Stimulated activated effector memory CD8-positive, alpha-beta T cell treated with anti-CD3 and anti-CD28 coated beads, Interleukin-12 subunit alpha, Interleukin-12 subunit beta, amount 100 ng/mL, for 72 hours (primary cell): ENCODE measurements at regions not wholly inside any gene's neighbourhood (a gene's known extent, or its start where the extent isn't known, plus 50 kb on each side); places are given as distances from the start of the nearest gene placed in this dataset.

ENCODE experiments used
- ATAC-seq: fragments of 150-1000 bp; cut with Tn5 transposase; 2 replicates; pipeline ENCODE4 v1.10.0; 2021
- DNase-seq, 2 donors: peaks; one replicate each; pipeline ENCODE4 v3.0.0; 2021 to 2022; ENCODE audit warnings: low spot score in 2 of 2
- H3K27ac Mint-ChIP-seq: one replicate; pipeline ENCODE4 v1.8.0; 2022; ENCODE audit warnings: mild to moderate bottlenecking, mixed read lengths
- H3K36me3 Mint-ChIP-seq: one replicate; pipeline ENCODE4 v1.8.0; 2022; ENCODE audit warnings: mild to moderate bottlenecking, mixed read lengths
- H3K4me1 Mint-ChIP-seq: one replicate; pipeline ENCODE4 v1.8.0; 2022; ENCODE audit warnings: mixed read lengths
- H3K4me3 Mint-ChIP-seq: one replicate; pipeline ENCODE4 v1.8.0; 2022; ENCODE audit warnings: mild to moderate bottlenecking, mixed read lengths
- H3K9me3 Mint-ChIP-seq: one replicate; pipeline ENCODE4 v1.8.0; 2022; ENCODE audit warnings: mixed read lengths

DNA sequence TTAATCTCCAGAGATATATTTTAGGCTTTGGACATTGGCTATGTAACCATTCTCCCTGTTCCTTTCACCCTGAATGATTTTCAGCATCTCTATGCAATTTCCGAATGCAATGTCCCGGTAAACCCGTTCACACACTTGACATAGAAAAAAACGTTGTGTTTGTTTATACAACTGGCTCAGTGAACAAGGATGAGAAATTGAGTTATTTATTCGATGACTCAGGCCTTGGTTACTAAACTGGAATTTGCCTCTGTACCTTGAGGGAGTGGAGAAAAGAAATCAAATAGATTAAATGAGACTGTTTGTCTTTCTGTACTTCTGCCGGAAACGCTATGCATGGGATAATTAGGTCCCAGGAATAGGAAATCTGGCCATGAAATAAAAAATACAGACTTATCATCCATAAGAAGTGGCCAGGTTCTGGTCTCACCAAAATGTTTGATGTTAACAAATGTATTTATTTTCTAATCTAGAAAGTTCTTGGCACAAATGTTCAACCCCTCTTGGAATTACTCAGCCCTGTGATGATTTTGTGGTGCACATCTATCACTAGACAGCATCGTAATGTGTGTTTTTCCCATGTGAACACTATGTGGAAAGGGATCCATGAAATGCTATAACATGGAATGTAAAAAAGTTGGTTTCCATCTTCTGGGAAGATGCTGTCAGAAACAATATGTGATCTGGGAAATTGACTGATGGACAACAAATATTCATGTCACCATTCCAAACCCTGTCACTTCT lies 253.9 kb downstream of the DUSP10 start:
- ATAC-seq (no peak), DNase-seq (no peak)
- H3K4me1 Mint-ChIP-seq, result no peaks in the 10 kb centered on the region
- H3K9me3 Mint-ChIP-seq, result no peaks in the 10 kb centered on the region
- H3K27ac Mint-ChIP-seq, result no peak overlapping the region
- no peak overlapping the region for H3K4me3 Mint-ChIP-seq
- no peaks in the 10 kb centered on the region for H3K36me3 Mint-ChIP-seq

GRCh38 chr1:221488550-221488949 lies 253.3 kb downstream of the DUSP10 start:
- no peak overlapping the region for H3K4me3 Mint-ChIP-seq
- H3K36me3 Mint-ChIP-seq, result no peaks in the 10 kb centered on the region
- no peak overlapping the region for H3K27ac Mint-ChIP-seq
- ATAC-seq (no peak), DNase-seq (no peak)
- no peaks in the 10 kb centered on the region for H3K9me3 Mint-ChIP-seq
- no peaks in the 10 kb centered on the region for H3K4me1 Mint-ChIP-seq

GRCh38 chr1:221494670-221495069 lies 247.2 kb downstream of the DUSP10 start:
- Mint-ChIP-seq H3K4me3 (no peak overlapping the region), H3K9me3 (no peaks in the 10 kb centered on the region), H3K27ac (no peak overlapping the region), H3K4me1 (no peaks in the 10 kb centered on the region), H3K36me3 (no peaks in the 10 kb centered on the region)
- no peak for ATAC-seq
- DNase-seq, result no peak

DNA sequence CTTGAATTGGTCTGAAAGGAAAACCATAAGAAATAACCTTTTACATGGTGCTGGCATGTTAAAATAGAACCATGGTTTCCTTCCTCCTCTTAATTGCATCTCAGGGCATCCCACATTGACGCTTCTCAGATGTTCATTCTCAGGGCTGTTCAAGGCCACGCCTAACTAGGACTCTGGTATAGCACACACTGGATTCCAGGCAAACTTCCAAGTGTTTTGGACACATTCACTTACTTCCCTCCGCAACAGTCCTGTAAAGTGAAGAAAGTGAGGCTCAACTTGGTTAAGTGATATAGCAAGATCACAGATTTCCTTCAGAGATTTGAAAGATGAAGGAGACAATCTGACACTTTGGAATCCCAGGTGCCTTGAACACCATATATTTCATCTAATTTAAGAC lies 244.8 kb downstream of the DUSP10 start:
- Mint-ChIP-seq H3K36me3 (no peaks in the 10 kb centered on the region), H3K9me3 (no peaks in the 10 kb centered on the region), H3K4me1 (no peaks in the 10 kb centered on the region), H3K4me3 (no peak overlapping the region), H3K27ac (no peak overlapping the region)
- no peak for DNase-seq
- no peak for ATAC-seq

- Mint-ChIP-seq H3K4me3 (no peak overlapping the region), H3K9me3 (peaks cover 9% of the 10 kb centered on the region), H3K27ac (no peak overlapping the region), H3K4me1 (no peaks in the 10 kb centered on the region), H3K36me3 (no peaks in the 10 kb centered on the region)
- no peak for ATAC-seq
- no peak for DNase-seq
Measured at GRCh38 chr1:221503268-221503667, 238.6 kb downstream of the DUSP10 start.

DNA sequence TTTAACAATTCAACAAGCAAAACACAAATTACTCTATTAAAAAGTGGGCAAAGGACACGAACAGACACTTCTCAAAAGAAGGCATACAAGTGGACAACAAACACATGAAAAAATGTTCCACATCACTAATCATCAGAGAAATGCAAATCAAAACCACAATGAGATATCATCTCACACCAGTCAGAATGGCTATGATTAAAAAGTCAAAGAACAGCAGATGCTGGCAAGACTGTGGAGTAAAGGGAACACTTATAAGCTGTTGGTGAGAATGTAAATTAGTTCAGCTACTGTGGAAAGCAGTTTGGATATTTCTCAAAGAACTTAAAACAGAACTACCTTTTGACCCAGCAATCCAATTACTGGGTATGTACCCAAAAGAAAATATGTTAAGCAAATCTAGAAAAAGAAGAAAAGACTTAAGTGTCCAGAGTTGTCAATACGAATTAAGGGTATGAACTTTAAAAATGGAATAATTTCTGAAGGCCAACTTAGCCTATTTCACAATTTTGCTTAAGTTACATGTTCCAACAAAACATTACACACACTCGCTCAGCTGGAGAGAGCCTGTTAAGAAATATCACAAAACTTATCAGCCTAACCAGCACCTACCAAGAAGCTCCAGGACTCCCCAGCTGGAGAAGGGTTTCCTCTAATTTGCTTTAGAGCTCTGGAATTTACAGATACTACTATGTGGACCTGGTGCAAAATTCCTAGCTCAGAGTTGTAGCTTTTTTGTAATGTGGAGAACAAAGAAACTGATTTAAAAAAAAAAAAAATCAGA lies 232.1 kb downstream of the DUSP10 start:
- Mint-ChIP-seq H3K4me3 (no peak overlapping the region), H3K27ac (no peak overlapping the region), H3K9me3 (peaks cover 9% of the 10 kb centered on the region), H3K4me1 (no peaks in the 10 kb centered on the region), H3K36me3 (no peaks in the 10 kb centered on the region)
- ATAC-seq (no peak), DNase-seq (no peak)

DNA sequence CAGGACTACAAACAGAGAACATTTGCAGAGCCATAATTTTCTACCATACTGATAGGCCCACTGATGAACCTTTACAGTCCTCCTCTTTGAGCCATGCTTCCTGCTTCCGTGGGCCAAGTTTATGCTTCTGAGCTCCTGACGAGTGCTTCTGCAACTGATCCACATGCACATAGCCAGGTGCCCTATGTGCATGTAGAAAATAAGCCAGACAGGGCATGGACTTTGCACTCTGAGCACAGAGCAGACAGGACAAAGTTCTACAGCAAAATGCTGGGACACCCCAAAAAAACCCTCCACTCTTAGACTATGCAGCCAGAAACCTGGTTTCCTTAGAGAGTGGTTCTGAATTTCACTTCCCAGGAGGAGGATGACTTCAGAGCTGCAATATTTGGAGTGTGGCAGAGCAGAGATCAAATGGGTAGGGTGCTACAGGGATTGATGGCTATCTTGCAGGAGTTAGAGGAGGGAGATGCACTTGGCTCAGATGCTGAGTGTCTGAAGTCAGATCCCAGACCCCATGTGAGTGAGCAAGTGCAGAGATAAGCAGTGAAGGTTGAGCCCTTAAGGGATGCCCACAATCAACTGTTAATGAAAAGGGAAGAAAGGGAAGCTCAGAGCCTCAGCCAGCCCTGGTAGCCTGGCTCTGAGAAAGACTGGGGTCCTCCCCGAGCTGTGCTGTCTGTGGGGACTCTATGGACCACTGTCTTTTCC lies 230.9 kb downstream of the DUSP10 start:
- H3K36me3 Mint-ChIP-seq, result no peaks in the 10 kb centered on the region
- DNase-seq (no peak), ATAC-seq (peak; percentile 51)
- H3K4me3 Mint-ChIP-seq, result no peak overlapping the region
- no peak overlapping the region for H3K27ac Mint-ChIP-seq
- peaks cover 1% of the 10 kb centered on the region for H3K9me3 Mint-ChIP-seq
- H3K4me1 Mint-ChIP-seq, result no peaks in the 10 kb centered on the region

GRCh38 chr1:221511797-221512196 lies 230.1 kb downstream of the DUSP10 start:
- Mint-ChIP-seq H3K9me3 (no peaks in the 10 kb centered on the region), H3K4me1 (no peaks in the 10 kb centered on the region), H3K4me3 (no peak overlapping the region), H3K36me3 (no peaks in the 10 kb centered on the region), H3K27ac (no peak overlapping the region)
- DNase-seq (no peak), ATAC-seq (no peak)

GRCh38 chr1:221514806-221515205 lies 227.1 kb downstream of the DUSP10 start:
- peaks cover 6% of the 10 kb centered on the region for H3K4me1 Mint-ChIP-seq
- no peaks in the 10 kb centered on the region for H3K9me3 Mint-ChIP-seq
- no peaks in the 10 kb centered on the region for H3K36me3 Mint-ChIP-seq
- no peak for ATAC-seq
- H3K27ac Mint-ChIP-seq, result no peak overlapping the region
- no peak for DNase-seq
- H3K4me3 Mint-ChIP-seq, result no peak overlapping the region

- Mint-ChIP-seq H3K27ac (no peak overlapping the region), H3K4me3 (no peak overlapping the region), H3K4me1 (peaks cover 6% of the 10 kb centered on the region), H3K9me3 (peaks cover 2% of the 10 kb centered on the region), H3K36me3 (no peaks in the 10 kb centered on the region)
- no peak for ATAC-seq
- DNase-seq, result no peak
Measured at GRCh38 chr1:221515496-221515895, 226.4 kb downstream of the DUSP10 start.

- H3K9me3 Mint-ChIP-seq, result peaks cover 6% of the 10 kb centered on the region
- H3K4me3 Mint-ChIP-seq, result no peak overlapping the region
- ATAC-seq (no peak), DNase-seq (no peak)
- H3K27ac Mint-ChIP-seq, result no peak overlapping the region
- H3K4me1 Mint-ChIP-seq, result peaks cover 23% of the 10 kb centered on the region
- H3K36me3 Mint-ChIP-seq, result no peaks in the 10 kb centered on the region
Measured at GRCh38 chr1:221517961-221518360, 223.9 kb downstream of the DUSP10 start.

DNA sequence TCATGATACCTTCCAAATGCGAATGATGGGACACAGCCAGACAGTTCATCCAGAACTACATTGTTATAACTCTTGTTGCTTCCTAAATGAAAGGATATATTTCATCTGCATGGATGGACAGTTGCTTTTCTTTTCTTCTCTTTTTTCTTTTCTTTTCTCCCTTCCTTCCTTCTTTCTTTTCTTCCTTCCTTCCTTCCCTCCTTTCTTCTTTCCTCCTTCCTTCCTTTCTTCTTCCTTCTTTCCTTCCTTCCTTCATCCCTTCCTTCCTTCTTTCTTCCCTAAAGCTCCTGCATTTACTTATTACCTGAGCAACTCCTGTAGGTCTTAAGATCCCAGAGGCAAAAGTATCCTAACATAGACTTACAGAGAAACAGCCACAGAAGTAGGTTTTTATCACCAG lies 221.6 kb downstream of the DUSP10 start:
- DNase-seq, result no peak
- H3K4me1 Mint-ChIP-seq, result peaks cover 23% of the 10 kb centered on the region
- H3K9me3 Mint-ChIP-seq, result peaks cover 6% of the 10 kb centered on the region
- H3K4me3 Mint-ChIP-seq, result no peak overlapping the region
- H3K36me3 Mint-ChIP-seq, result no peaks in the 10 kb centered on the region
- no peak for ATAC-seq
- H3K27ac Mint-ChIP-seq, result no peak overlapping the region

DNA sequence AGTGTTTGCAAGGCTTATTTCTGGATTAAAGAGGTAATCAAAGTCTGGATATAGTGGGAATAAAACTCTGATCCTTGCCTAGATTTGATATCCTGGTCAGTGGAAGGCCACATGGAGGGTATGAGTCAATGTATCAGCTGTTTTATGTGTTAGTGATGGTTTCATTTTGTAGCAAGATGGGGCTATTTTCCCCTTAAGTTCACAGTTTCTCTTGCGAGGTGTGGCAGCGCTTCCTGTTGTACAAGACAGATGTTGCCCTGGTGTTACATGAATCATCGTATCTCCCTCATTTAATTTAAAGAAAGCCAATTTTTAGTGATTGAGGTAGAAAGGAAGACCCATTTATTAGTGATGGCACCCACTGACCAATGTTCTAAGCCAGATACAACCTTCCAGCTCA lies 220.2 kb downstream of the DUSP10 start:
- Mint-ChIP-seq H3K4me3 (peak overlapping the region; percentile 26), H3K27ac (peak overlapping the region; percentile 73)
- peak; percentile 73 for ATAC-seq

DNA sequence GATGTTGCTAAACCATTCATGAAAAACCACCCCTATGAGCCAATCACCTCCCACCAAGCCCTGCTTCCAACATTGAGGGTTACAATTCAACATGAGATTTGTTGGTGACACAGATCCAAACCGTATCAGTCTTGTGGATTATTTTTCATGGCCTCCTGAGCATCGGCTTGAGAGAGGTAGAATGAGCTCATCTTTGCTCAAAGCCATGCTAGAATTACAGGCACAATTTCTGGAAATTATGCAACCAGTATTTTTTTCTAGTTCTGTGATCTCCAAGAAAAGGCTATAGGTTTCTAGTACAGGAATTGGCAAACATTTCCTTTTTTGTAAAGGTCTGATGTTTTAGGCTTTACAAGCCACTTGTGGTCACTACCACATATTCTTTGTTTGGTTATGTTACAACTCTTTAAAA lies 219.4 kb downstream of the DUSP10 start:
- DNase-seq, result peak in 1 of 2 donors; percentile 54
- H3K9me3 Mint-ChIP-seq, result peaks cover 6% of the 10 kb centered on the region
- H3K4me3 Mint-ChIP-seq, result peak overlapping the region; percentile 26
- peak; percentile 93 for ATAC-seq
- H3K36me3 Mint-ChIP-seq, result no peaks in the 10 kb centered on the region
- H3K4me1 Mint-ChIP-seq, result peaks cover 18% of the 10 kb centered on the region
- peak overlapping the region; percentile 73 for H3K27ac Mint-ChIP-seq

More for the DNA sequence above, 220.2 kb downstream of the DUSP10 start:
- DNase-seq, result no peak
- H3K9me3 Mint-ChIP-seq, result peaks cover 6% of the 10 kb centered on the region
- H3K36me3 Mint-ChIP-seq, result no peaks in the 10 kb centered on the region
- H3K4me1 Mint-ChIP-seq, result peaks cover 23% of the 10 kb centered on the region

DNA sequence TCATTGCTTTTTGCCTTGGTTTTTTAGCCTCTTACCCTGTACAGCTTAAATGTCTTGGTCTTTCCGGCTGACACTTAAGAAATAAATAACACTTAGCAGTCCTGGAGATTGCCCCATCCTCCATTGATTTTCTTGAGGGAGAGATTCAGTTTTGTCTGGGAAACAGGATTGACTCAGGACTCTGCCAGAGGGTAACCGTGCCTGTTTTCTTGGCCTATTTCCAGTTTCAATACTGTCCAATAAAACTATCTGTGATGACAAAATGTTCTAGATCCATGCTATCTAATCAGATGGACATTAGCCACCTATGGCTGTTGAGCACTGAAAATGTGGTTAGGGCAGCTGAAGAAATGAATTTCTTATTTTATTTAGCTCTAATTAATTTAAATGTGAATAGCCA lies 216.1 kb downstream of the DUSP10 start:
- no peak overlapping the region for H3K4me3 Mint-ChIP-seq
- H3K36me3 Mint-ChIP-seq, result no peaks in the 10 kb centered on the region
- ATAC-seq, result no peak
- DNase-seq, result no peak
- H3K9me3 Mint-ChIP-seq, result peaks cover 4% of the 10 kb centered on the region
- H3K27ac Mint-ChIP-seq, result no peak overlapping the region
- H3K4me1 Mint-ChIP-seq, result peaks cover 18% of the 10 kb centered on the region
